GM19397 (cell line): ENCODE measurements at regions not wholly inside any gene's neighbourhood (a gene's known extent, or its start where the extent isn't known, plus 50 kb on each side); places are given as distances from the start of the nearest gene placed in this dataset.
"Not testable (repeated sequence)": the region's sequence is repeated elsewhere in the genome, so short reads cannot be mapped to it uniquely, and the experiment has no call there.

Source experiments
- ATAC-seq: cut with Tn5 transposase; IDR thresholded peaks from one replicate; pipeline ENCODE4 v1.9.1; 2021; ENCODE audit warnings: mild to moderate bottlenecking, moderate library complexity; ENCODE audit not compliant: unreplicated experiment

- ATAC-seq: no peak
These were observed 366.4 kb upstream of the RASGRP1 start for GRCh38 chr15:38930851-38931572.

GRCh38 chr15:38941399-38941953, 376.9 kb upstream of the RASGRP1 start:
- ATAC-seq: no peak

DNA sequence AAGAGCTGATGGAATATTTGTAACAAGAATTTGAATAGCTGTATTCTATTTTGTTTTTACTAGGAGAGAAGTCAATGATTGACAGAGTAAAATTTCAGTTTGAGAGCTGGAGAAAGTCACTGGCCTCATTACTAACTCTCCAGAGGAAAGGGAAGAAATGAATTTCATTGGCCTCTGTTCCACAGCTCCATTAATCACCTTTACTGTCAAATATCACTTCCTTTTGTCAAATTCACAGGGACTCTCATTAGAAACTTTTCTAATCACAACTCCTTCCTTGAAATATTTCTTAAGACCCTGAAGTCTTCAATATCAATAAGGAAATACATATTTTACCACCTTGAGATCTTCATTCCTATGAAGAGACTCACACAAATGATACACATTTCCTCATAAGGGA, 379.9 kb upstream of the RASGRP1 start:
- ATAC-seq: no peak

DNA sequence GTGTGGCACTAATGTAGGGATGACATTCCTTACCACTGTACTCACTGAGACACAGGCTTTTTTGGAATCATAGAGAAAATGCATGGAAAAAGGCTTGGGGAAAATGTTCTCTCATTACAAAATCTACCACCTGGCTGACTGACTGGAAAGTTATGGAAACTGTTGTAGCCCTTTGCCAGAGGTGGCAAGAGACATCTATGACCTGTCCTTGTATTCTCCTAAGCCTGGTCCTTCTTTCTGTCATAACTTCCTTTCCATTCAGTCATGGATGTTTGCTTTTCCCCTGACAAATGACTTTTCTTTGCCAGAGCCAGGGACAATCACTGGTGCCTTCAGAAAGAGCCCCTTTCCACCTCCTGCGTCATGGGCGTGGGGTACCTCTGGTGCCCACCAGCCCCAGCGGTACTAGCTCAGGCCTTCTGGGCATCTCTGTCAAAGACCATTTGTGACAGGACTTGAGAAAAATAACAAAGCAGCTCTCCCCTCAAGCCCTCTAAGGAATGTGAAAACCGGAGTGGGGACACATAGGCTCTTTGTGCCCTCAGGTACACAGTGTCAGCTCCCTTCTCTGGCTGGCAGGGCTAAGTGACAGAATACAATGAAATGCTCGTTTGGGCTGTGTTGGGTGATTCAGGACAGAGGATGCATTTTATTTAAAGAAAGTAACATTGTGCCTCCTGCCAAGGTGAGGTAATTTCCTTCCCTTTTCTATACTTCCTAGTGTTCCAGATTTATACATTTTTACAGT, 381.1 kb upstream of the RASGRP1 start:
- no peak for ATAC-seq

- no peak for ATAC-seq
These were observed 389.5 kb upstream of the RASGRP1 start for GRCh38 chr15:38954090-38954489.

- ATAC-seq: no peak
These were observed 396.8 kb upstream of the RASGRP1 start for GRCh38 chr15:38961456-38961855.

- no peak for ATAC-seq
These were observed 397.3 kb upstream of the RASGRP1 start for GRCh38 chr15:38961931-38962330.

DNA sequence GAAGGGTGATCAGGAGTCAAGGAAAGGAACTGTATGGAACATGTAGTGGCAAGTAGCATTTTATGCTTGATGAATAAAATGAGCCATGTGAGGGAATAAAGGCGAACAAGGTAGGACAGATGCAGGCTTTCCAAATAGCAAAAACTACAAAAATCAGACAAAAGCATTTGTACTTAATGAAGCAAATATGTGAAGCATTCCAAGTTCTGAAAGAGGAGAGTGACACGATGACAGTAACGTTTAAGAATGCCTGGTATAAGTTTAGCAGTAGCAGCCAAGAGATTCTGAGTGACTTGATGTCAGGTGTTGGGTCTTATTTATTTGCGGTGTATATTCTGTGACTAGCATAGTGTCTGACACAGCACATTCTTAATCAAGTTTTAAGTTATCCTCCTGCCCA, 408.2 kb upstream of the RASGRP1 start:
- no peak for ATAC-seq

DNA sequence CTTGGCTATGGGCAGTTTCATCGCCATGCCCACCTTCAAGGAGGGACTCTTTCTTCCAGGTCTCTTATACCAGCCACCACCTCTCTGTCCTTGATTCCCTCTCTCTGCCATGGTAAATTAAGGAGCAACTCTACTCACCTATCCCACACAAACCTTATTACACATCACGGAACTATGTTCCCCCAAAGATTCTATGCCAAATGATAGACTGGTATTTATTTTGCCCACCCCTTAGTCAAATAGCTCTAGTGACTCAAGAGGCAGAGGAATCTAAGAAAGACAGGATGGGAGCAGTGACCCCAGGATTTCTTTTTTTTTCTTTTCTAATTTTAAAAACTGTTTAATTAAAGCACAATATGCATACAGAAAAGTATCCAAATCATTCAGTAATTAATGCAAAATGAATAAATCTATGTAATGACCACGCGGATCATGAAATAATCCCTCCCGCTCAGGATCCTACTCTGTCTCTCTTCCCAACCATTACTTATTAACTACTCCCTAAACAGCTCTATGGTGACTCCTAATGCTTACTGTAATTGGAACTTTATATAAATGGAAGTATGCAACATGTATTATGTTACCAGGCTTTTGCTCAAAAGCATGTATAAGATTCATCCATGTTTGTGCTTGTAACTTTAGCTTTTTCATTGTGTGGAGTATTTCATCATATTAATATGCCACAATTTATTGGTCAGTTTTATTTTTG, 410.8 kb upstream of the RASGRP1 start:
- ATAC-seq: no peak

DNA sequence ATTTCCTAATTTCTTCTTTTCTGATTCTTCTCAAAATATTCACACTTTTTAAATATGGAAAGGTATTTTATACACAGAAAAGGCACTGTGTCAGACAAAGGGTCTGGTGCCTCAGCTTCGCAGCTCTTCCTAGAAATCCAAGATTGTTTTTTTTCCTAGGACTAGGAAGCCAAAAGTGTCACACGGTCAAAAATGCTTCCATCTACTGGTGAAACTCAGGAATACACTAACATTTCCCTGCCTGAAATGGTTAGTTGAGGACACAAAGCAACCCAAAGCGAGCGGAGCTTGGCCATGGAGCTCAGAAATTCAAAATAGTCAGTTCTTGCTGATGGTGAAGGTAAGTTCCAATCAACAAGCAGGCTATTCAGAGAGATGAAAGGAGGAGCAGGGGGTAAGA, 426.5 kb upstream of the RASGRP1 start:
- ATAC-seq: no peak

- ATAC-seq: no peak
These were observed 427.1 kb upstream of the RASGRP1 start for GRCh38 chr15:38991701-38992100.

DNA sequence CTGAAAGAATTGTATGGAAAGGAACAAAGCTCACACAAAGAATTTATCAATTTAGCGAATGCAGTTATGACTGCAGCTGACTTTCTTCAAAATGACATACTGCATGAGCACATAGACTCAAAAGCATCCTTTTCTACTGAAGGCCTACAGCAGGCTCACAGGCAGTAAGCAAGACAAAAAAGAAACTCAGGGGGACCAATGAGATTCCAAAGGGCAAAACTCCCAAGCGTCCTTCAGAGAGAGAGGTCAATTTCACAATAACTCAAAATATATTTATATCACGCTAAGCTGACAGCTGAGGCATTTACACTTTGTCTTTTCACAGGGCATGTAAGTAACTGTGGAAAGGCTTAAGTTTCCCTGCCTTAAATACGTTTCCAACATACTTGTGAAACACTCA, 427.9 kb upstream of the RASGRP1 start:
- no peak for ATAC-seq

DNA sequence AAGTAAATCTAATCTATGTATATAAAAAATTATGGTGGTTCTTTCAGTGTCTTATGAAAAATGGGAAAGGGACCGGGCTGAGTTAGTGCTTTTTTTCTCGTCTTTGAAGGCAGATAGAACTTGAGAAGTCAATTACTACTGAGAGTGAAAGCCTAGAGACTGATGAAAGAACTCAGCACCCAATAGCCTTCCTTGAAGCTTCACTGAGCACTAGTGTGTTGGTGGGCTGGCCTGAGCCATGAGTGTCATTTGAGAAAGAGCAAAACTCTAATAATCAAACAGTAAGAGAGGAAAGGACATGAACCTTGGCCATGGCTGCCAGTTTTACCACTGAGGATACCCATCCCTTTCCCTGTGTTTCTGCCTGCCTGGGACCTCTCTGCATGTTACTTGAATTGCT, 428.3 kb upstream of the RASGRP1 start:
- ATAC-seq: no peak

DNA sequence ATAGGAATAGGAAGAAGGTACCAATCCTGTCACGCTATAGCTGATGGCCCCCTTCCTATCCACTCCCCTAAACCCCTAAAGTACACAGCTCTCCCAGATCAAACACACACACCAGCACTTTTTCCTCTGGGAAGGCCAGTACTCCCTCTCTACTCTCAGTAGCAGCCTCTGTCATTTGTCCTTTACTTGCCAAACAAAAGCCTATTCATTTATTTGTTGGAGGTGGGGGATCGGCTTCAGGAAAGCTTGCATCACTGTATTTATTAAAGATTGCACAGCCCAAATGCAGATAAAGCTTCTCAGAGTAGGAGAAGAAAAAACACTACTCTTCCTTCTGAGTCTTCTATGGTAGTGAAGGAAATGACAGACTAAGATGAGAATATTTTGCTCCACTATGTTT, 429.7 kb upstream of the RASGRP1 start:
- ATAC-seq: no peak

DNA sequence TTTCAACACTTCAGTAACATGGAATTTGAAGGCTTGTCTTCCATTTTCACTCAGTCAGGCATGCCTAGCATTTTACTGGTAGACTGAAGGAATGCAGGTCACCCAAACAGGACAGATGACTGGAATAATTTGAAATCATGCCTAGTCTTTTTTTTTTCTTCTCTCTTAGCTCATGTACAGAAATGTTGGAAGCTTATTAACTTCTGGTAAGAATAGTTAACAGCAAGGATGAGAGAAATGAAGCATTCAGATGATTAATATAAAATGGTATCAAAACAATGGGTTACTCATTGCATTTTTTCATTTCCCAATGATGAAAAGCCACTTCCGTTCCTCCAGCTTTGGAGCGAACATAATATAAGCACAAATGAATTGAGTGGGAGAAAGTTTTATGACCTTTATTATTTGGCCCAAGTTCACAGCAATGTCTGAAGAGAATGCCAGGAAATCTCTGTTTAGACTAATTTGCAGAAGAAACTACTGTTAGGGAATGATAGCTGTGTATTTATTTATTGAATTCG, 431.6 kb upstream of the RASGRP1 start:
- ATAC-seq: no peak

DNA sequence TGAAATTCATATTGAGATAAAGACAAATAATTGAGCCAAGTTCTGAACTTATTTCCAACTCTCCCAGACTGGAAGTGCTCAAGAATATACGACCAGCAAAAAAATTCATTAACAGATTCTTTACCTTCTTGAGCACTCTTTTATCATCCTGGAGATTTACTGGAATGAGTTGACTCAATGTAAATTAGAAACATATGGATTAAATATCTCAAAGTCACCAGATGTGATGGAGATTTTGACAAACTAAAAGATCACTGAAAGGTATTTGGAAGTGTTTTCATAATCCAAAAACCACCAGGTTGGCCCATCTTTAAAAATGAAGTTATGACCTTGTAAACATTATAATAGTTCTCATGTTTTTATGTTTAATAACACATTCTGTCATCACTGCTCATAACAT, 433.2 kb upstream of the RASGRP1 start:
- ATAC-seq: no peak

- no peak for ATAC-seq
These were observed 435.6 kb upstream of the RASGRP1 start for GRCh38 chr15:39000008-39000734.

DNA sequence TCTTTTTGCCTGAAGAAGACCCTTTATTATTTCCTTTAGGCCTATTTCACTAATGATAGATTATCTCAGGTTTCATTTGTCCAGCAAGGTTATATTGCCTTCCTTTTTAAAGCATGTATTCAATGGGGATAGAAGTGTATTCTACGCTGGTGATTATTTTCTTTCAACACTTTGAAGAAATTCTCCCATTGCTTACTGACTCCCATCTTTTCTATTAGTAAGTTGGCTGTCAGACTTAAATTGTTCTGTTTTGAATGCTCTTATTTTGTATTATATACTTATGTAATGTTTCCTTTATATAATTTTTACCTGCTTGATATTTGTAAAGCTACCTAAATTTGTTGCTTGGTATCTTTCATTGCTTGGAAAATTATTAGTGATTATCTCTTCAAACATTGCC, 445.1 kb upstream of the RASGRP1 start:
- no peak for ATAC-seq

GRCh38 chr15:39011066-39011465, 446.5 kb upstream of the RASGRP1 start:
- not testable (repeated sequence) for ATAC-seq

DNA sequence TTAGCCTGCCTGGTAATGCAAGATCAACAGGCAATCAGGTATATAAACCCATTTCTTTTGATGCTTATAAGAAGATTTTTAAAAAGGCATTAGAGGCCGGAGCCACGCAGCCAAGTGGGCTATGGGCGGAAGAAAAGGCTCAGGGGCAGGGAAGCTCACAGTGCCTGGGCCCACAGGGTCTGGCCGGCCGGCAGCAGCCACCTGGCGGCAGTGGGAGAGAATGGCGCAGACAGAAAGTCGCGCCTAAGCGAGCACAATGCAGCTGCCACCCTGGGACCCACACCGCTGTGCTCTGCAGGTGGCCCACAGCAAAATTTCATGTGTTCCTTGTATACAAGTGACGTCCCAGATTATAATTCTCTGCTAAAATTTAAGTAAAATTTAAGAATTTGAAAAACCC, 448.6 kb upstream of the RASGRP1 start:
- no peak for ATAC-seq

DNA sequence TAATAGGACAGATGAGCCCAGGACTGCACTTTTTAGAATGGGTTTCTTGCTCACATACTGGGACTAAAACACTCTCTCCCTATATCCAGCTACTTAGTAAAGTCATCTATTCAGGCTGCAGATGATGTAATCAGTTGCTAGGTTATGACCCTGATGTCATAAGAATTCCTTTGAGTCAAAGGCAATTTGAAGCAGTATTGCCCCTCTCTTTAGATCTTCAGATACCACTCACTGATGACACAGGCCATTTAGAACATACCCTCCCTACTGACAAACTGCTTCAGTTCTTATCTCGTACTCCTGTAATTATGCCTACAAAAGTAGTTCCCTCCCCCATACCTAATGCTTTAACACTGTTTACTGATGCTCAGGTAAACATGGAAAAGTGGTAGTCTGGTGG, 450.1 kb upstream of the RASGRP1 start:
- no peak for ATAC-seq
